GM12878 (cell line): ENCODE measurements at regions not wholly inside any gene's neighbourhood (a gene's known extent, or its start where the extent isn't known, plus 50 kb on each side); places are given as distances from the start of the nearest gene placed in this dataset.

Experiments
- ATAC-seq: fragments of 200-7000 bp; cut with Tn5 transposase; 3 replicates; pipeline ENCODE4 v1.9.1; 2020; ENCODE audit warnings: mild to moderate bottlenecking, moderate library complexity
- BruUV-seq: library from RNA; stranded (reverse); fragments of 400-500 nt; replicated peaks from 2 replicates; lab custom pipeline; 2021; lab: Mats Ljungman, UMichigan
- CTCF ChIA-PET: fragments of 300-600 bp; sonication (Branson Sonifier 250); formaldehyde crosslinking; extraction: SDS; loops from one replicate; lab custom pipeline; 2021; ENCODE audit warnings: inconsistent platforms; lab: Yijun Ruan, JAX
- POLR2A ChIA-PET: fragments of 350-600 bp; formaldehyde crosslinking; extraction: SDS; loops from one replicate; lab custom pipeline; 2021; ENCODE audit warnings: inconsistent platforms; lab: Charles Lee
- RAD21 ChIA-PET: fragments of 300-600 bp; sonication (Branson Sonifier 250); formaldehyde crosslinking; loops from one replicate; lab custom pipeline; 2023; ENCODE audit warnings: antibody characterized with exemption; ENCODE audit not compliant: unreplicated experiment; lab: Charles Lee
- SMC1A ChIA-PET: fragments of 300-600 bp; sonication (Branson Sonifier 250); formaldehyde crosslinking; loops from one replicate; lab custom pipeline; 2023; ENCODE audit not compliant: unreplicated experiment, uncharacterized antibody; lab: Charles Lee
- DNase-seq: peaks from one replicate; pipeline ENCODE4 v3.0.0-alpha.2; 2011; ENCODE audit warnings: low read depth, low spot score
- FAIRE-seq: peaks from 3 replicates; lab custom pipeline; 2011; peaks lifted over from hg19 to GRCh38; lab: Jason Lieb, UNC
- H2AFZ ChIP-seq: 2 replicates; pipeline ENCODE4 v1.6.0; 2011; ENCODE audit warnings: low read depth, low read length, control low read depth; ENCODE audit not compliant: control insufficient read depth
- H3K27ac ChIP-seq: 2 replicates; pipeline ENCODE4 v1.5.1; 2011; ENCODE audit warnings: control low read depth; ENCODE audit not compliant: control insufficient read depth, insufficient read depth
- H3K27me3 ChIP-seq, 2 experiments: replicated peaks in 1 of 2; 2 replicates each; pipeline versions ENCODE4 v1.6.0 to v1.6.1; 2011; ENCODE audit warnings: low read length in 1 of 2; ENCODE audit not compliant: control insufficient read depth in 2 of 2, insufficient read depth in 2 of 2
- H3K36me3 ChIP-seq, 2 experiments: 2 replicates each; pipeline ENCODE4 v1.5.1; 2011; ENCODE audit warnings: low read length in 1 of 2; ENCODE audit not compliant: control insufficient read depth in 2 of 2, insufficient read depth in 2 of 2
- H3K4me1 ChIP-seq: 2 replicates; pipeline ENCODE4 v1.6.1; 2011; ENCODE audit warnings: mild to moderate bottlenecking, low read length, moderate library complexity, mixed read lengths; ENCODE audit not compliant: control insufficient read depth, insufficient read depth
- H3K4me2 ChIP-seq: 2 replicates; pipeline ENCODE4 v1.6.0; 2011; ENCODE audit warnings: control low read depth; ENCODE audit not compliant: control insufficient read depth, insufficient read depth
- H3K4me3 ChIP-seq: fragments of 200-600 bp; sonication (generic); 2 replicates; pipeline ENCODE4 v1.5.1; 2016
- H3K79me2 ChIP-seq: 2 replicates; pipeline ENCODE4 v1.6.0; 2011; ENCODE audit warnings: low read length; ENCODE audit not compliant: control insufficient read depth, insufficient read depth
- H3K9ac ChIP-seq: 2 replicates; pipeline ENCODE4 v1.8.0; 2011; ENCODE audit warnings: low read length, control low read depth, mixed read lengths; ENCODE audit not compliant: control insufficient read depth, insufficient read depth
- H3K9me3 ChIP-seq: replicated peaks from 3 replicates; pipeline ENCODE4 v1.5.1; 2011; ENCODE audit warnings: mild to moderate bottlenecking, low read length; ENCODE audit not compliant: control insufficient read depth, insufficient read depth
- H4K20me1 ChIP-seq: 2 replicates; pipeline ENCODE4 v1.6.0; 2011; ENCODE audit not compliant: control insufficient read depth, insufficient read depth
- BACH1 ChIP-seq: fragments of 450-650 bp; IDR thresholded peaks from 2 replicates; pipeline ENCODE4 v1.6.1; 2017; ENCODE audit warnings: mild to moderate bottlenecking, borderline replicate concordance
- E4F1 ChIP-seq: fragments of 450-650 bp; IDR thresholded peaks from 2 replicates; pipeline ENCODE4 v1.6.1; 2018; ENCODE audit warnings: borderline replicate concordance, mild to moderate bottlenecking; ENCODE audit not compliant: partially characterized antibody
- EGR1 ChIP-seq, 2 experiments: IDR thresholded peaks; 1 replicate in 1 of 2; 2 replicates in 1 of 2; pipeline ENCODE4 v1.6.1; 2011 to 2012; ENCODE audit warnings: low read depth in 2 of 2, low read length in 2 of 2, borderline replicate concordance in 1 of 2, mild to moderate bottlenecking in 1 of 2, moderate library complexity in 1 of 2
- FOXK2 ChIP-seq: fragments of 450-650 bp; IDR thresholded peaks from 2 replicates; pipeline ENCODE4 v1.6.1; 2017; ENCODE audit warnings: mild to moderate bottlenecking, moderate library complexity
- GATAD2B ChIP-seq: fragments of 450-650 bp; conservative IDR thresholded peaks from 2 replicates; pipeline ENCODE4 v1.6.1; 2017; ENCODE audit warnings: low read depth, mild to moderate bottlenecking, moderate library complexity
- IRF4 ChIP-seq: IDR thresholded peaks from 2 replicates; pipeline ENCODE4 v1.6.1; 2011; ENCODE audit warnings: low read depth, low read length
- KLF5 ChIP-seq: fragments of 450-650 bp; IDR thresholded peaks from 2 replicates; pipeline ENCODE4 v1.6.1; 2014; ENCODE audit warnings: mild to moderate bottlenecking; ENCODE audit not compliant: partially characterized antibody
- MTA2 ChIP-seq: fragments of 450-650 bp; IDR thresholded peaks from 2 replicates; pipeline ENCODE4 v1.6.1; 2016; ENCODE audit warnings: low read depth, mild to moderate bottlenecking, moderate library complexity
- NRF1 ChIP-seq: conservative IDR thresholded peaks from 2 replicates; pipeline ENCODE4 v1.6.1; 2011; ENCODE audit warnings: mild to moderate bottlenecking, low read depth, low read length, improper control_type of control experiment
- PAX5 ChIP-seq: IDR thresholded peaks from 2 replicates; pipeline ENCODE4 v1.6.1; 2011; ENCODE audit warnings: low read depth, low read length, borderline replicate concordance
- POLR2A ChIP-seq: IDR thresholded peaks from 2 replicates; pipeline ENCODE4 v1.6.1; 2011; ENCODE audit warnings: low read depth, mild to moderate bottlenecking, low read length
- POLR2AphosphoS2 ChIP-seq: IDR thresholded peaks from 2 replicates; pipeline ENCODE4 v1.6.1; 2011; ENCODE audit warnings: low read depth, mild to moderate bottlenecking, low read length, improper control_type of control experiment, moderate library complexity
- RELB ChIP-seq: fragments of 450-650 bp; IDR thresholded peaks from 2 replicates; pipeline ENCODE4 v1.6.1; 2017; ENCODE audit warnings: low read depth, mild to moderate bottlenecking, moderate library complexity
- TCF7 ChIP-seq: IDR thresholded peaks from 2 replicates; pipeline ENCODE4 v1.6.1; 2014; ENCODE audit warnings: antibody characterized with exemption, borderline replicate concordance
- ZNF217 ChIP-seq: fragments of 450-650 bp; IDR thresholded peaks from 2 replicates; pipeline ENCODE4 v1.6.1; 2017; ENCODE audit warnings: antibody characterized with exemption, mild to moderate bottlenecking
- WGBS: methylation state at CpG from one replicate; pipeline ENCODE4 v1.1.6; 2016; ENCODE audit warnings: low lambda C conversion rate; ENCODE audit not compliant: insufficient replicate concordance, insufficient coverage; ENCODE audit errors: missing lambda C conversion rate; 5-methylcytosine and 5-hydroxymethylcytosine counted together
- in situ Hi-C: fragments of 300-500 bp; cut with MboI; formaldehyde crosslinking; loops from 9 replicates; pipeline ENCODE4 v1.14.3; 2018; ENCODE audit warnings: mixed read lengths
- intact Hi-C: fragments of 100-400 bp; cut with micrococcal nuclease; formaldehyde crosslinking; loops from one replicate; pipeline ENCODE4 v1.14.2; 2022; ENCODE audit not compliant: unreplicated experiment

GRCh38 chr10:62727934-62728333 lies 76.6 kb upstream of the ADO start (continued):
- TF ChIP-seq RELB (no peak), PAX5 (no peak), TCF7 (no peak), NRF1 (no peak), GATAD2B (no peak), E4F1 (no peak)

- Histone ChIP-seq H4K20me1 (no peaks in the 10 kb centered on the region), H3K9ac (no peak overlapping the region), H3K79me2 (no peaks in the 10 kb centered on the region), H3K4me2 (no peak overlapping the region), H3K27me3 (no peaks in the 10 kb centered on the region), H3K27ac (no peak overlapping the region), H3K9me3 (no peaks in the 10 kb centered on the region), H2AFZ (no peak overlapping the region), H3K36me3 (no peaks in the 10 kb centered on the region), H3K4me1 (peaks cover 14% of the 10 kb centered on the region), H3K4me3 (no peak overlapping the region)
- DNase-seq (no peak), FAIRE-seq (no peak), ATAC-seq (no peak)
- intact Hi-C loops = no loop called here
- ChIA-PET RAD21 (interaction anchor here (0.8 to 1.3 kb wide), 3 partner anchors 43 to 73 kb away, joined by 3 to 5 read pairs (median 4); no protein-coding TSS in a partner anchor), POLR2A (interaction anchor here (0.7 to 1.3 kb wide), 4 partner anchors 17 to 75 kb away, joined by 3 to 4 read pairs (median 3); no protein-coding TSS in a partner anchor), CTCF (interaction anchor here (0.9 to 1.6 kb wide), 4 partner anchors 9 to 118 kb away, joined by 3 to 7 read pairs (median 3); no protein-coding TSS in a partner anchor), SMC1A (interaction anchor here (0.9 to 2.3 kb wide), 9 partner anchors 20 to 90 kb away, joined by 3 to 9 read pairs (median 3); partner anchors contain the start of gene ADO)
- 42% methylated on average over 1 of the region's 1 CpG for WGBS
- no peak for TF ChIP-seq POLR2AphosphoS2
- TF ChIP-seq MTA2 = no peak
- TF ChIP-seq EGR1 (IDR thresholded peaks at IDR 0.05; ENCODE audit: borderline replicate concordance in 1 of 2, low read depth in 2 of 2, low read length in 2 of 2) = 0 out of 3 replicates have a peak, but pooled peaks of 1 of the 2 experiments have one; percentile 9
- TF ChIP-seq ZNF217 = no peak
- TF ChIP-seq POLR2A = no peak
- TF ChIP-seq FOXK2 = no peak
- no peak for TF ChIP-seq IRF4
- TF ChIP-seq BACH1 = no peak
- TF ChIP-seq KLF5 = no peak
- in situ Hi-C loops = no loop called here
- BruUV-seq = no TSS peak
Observed at GRCh38 chr10:62728479-62728878, 76.0 kb upstream of the ADO start.
